ENCODE measurements at regions not wholly inside any gene's neighbourhood (a gene's known extent, or its start where the extent isn't known, plus 50 kb on each side); places are given as distances from the start of the nearest gene placed in this dataset.

DNA sequence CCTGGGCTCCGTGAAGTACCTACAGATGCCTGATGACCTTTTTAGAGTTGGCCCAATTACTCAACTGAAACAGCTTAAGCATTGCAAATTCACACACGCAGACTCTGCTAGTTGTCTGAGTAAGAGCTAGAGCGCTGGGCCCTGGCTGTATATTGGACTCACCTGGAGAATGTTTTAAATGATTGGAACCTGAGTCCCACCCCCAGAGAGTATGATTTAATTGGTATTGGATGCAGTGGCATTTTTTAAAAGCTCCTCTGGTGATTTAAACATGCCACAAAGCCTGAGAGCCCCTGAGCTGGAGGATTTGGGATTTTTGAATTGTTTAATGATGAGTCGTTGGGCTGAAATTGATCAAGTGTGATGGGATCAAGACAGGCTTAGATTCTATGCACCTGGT lies 143.9 kb upstream of the SDK2 start:
- H3K36me3 Mint-ChIP-seq, result no peaks in the 10 kb centered on the region
- CTCF ChIA-PET, result interaction anchor here (0.9 to 2.0 kb wide), 9 partner anchors 9 to 412 kb away, joined by 3 to 12 read pairs (median 3); no protein-coding TSS in a partner anchor
- no peak for DNase-seq (ENCODE audit: low spot score)
- H3K4me3 Mint-ChIP-seq, result no peak overlapping the region
- no peak overlapping the region for H3K27ac Mint-ChIP-seq
- POLR2A ChIA-PET, result no interaction called here
- H3K4me1 Mint-ChIP-seq, result peaks cover 52% of the 10 kb centered on the region
- TF ChIP-seq CBFB (CRISPR knock-in tag; IDR thresholded peaks at IDR 0.05; ENCODE audit: low read depth) (no peak), TEAD1 (CRISPR knock-in tag; IDR thresholded peaks at IDR 0.05) (no peak), NR3C1 (CRISPR knock-in tag; conservative IDR thresholded peaks at IDR 0.05; ENCODE audit: low read depth) (no peak), OVOL2 (CRISPR knock-in tag; IDR thresholded peaks at IDR 0.05; ENCODE audit: borderline replicate concordance) (no peak), GTF2I (CRISPR knock-in tag; conservative IDR thresholded peaks at IDR 0.05) (no peak), ZNF232 (CRISPR knock-in tag; IDR thresholded peaks at IDR 0.05) (no peak), ZNF671 (CRISPR knock-in tag; IDR thresholded peaks at IDR 0.05) (no peak), PRRX2 (CRISPR knock-in tag; IDR thresholded peaks at IDR 0.05) (no peak), RELA (CRISPR knock-in tag; IDR thresholded peaks at IDR 0.05; ENCODE audit: borderline replicate concordance) (no peak), SMAD3 (CRISPR knock-in tag; IDR thresholded peaks at IDR 0.05; ENCODE audit: borderline replicate concordance) (no peak), GABPB1 (CRISPR knock-in tag; IDR thresholded peaks at IDR 0.05) (no peak)
- TF ChIP-seq, protein P1, sequence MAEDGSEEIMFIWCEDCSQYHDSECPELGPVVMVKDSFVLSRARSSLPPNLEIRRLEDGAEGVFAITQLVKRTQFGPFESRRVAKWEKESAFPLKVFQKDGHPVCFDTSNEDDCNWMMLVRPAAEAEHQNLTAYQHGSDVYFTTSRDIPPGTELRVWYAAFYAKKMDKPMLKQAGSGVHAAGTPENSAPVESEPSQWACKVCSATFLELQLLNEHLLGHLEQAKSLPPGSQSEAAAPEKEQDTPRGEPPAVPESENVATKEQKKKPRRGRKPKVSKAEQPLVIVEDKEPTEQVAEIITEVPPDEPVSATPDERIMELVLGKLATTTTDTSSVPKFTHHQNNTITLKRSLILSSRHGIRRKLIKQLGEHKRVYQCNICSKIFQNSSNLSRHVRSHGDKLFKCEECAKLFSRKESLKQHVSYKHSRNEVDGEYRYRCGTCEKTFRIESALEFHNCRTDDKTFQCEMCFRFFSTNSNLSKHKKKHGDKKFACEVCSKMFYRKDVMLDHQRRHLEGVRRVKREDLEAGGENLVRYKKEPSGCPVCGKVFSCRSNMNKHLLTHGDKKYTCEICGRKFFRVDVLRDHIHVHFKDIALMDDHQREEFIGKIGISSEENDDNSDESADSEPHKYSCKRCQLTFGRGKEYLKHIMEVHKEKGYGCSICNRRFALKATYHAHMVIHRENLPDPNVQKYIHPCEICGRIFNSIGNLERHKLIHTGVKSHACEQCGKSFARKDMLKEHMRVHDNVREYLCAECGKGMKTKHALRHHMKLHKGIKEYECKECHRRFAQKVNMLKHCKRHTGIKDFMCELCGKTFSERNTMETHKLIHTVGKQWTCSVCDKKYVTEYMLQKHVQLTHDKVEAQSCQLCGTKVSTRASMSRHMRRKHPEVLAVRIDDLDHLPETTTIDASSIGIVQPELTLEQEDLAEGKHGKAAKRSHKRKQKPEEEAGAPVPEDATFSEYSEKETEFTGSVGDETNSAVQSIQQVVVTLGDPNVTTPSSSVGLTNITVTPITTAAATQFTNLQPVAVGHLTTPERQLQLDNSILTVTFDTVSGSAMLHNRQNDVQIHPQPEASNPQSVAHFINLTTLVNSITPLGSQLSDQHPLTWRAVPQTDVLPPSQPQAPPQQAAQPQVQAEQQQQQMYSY (CRISPR knock-in tag; IDR thresholded peaks at IDR 0.05), result no peak
- TF ChIP-seq, protein P2, sequence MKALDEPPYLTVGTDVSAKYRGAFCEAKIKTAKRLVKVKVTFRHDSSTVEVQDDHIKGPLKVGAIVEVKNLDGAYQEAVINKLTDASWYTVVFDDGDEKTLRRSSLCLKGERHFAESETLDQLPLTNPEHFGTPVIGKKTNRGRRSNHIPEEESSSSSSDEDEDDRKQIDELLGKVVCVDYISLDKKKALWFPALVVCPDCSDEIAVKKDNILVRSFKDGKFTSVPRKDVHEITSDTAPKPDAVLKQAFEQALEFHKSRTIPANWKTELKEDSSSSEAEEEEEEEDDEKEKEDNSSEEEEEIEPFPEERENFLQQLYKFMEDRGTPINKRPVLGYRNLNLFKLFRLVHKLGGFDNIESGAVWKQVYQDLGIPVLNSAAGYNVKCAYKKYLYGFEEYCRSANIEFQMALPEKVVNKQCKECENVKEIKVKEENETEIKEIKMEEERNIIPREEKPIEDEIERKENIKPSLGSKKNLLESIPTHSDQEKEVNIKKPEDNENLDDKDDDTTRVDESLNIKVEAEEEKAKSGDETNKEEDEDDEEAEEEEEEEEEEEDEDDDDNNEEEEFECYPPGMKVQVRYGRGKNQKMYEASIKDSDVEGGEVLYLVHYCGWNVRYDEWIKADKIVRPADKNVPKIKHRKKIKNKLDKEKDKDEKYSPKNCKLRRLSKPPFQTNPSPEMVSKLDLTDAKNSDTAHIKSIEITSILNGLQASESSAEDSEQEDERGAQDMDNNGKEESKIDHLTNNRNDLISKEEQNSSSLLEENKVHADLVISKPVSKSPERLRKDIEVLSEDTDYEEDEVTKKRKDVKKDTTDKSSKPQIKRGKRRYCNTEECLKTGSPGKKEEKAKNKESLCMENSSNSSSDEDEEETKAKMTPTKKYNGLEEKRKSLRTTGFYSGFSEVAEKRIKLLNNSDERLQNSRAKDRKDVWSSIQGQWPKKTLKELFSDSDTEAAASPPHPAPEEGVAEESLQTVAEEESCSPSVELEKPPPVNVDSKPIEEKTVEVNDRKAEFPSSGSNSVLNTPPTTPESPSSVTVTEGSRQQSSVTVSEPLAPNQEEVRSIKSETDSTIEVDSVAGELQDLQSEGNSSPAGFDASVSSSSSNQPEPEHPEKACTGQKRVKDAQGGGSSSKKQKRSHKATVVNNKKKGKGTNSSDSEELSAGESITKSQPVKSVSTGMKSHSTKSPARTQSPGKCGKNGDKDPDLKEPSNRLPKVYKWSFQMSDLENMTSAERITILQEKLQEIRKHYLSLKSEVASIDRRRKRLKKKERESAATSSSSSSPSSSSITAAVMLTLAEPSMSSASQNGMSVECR (CRISPR knock-in tag; IDR thresholded peaks at IDR 0.05; ENCODE audit: borderline replicate concordance), result no peak
- TF ChIP-seq, protein P3, sequence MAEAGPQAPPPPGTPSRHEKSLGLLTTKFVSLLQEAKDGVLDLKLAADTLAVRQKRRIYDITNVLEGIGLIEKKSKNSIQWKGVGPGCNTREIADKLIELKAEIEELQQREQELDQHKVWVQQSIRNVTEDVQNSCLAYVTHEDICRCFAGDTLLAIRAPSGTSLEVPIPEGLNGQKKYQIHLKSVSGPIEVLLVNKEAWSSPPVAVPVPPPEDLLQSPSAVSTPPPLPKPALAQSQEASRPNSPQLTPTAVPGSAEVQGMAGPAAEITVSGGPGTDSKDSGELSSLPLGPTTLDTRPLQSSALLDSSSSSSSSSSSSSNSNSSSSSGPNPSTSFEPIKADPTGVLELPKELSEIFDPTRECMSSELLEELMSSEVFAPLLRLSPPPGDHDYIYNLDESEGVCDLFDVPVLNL (CRISPR knock-in tag; IDR thresholded peaks at IDR 0.05; ENCODE audit: borderline replicate concordance, low read depth), result no peak
- TF ChIP-seq, protein P4, sequence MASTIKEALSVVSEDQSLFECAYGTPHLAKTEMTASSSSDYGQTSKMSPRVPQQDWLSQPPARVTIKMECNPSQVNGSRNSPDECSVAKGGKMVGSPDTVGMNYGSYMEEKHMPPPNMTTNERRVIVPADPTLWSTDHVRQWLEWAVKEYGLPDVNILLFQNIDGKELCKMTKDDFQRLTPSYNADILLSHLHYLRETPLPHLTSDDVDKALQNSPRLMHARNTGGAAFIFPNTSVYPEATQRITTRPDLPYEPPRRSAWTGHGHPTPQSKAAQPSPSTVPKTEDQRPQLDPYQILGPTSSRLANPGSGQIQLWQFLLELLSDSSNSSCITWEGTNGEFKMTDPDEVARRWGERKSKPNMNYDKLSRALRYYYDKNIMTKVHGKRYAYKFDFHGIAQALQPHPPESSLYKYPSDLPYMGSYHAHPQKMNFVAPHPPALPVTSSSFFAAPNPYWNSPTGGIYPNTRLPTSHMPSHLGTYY (CRISPR knock-in tag; IDR thresholded peaks at IDR 0.05), result no peak
- peaks cover 10% of the 10 kb centered on the region; the same call in 1 of the 2 replicates for H3K27me3 Mint-ChIP-seq (ENCODE audit: low read depth)
- no peaks in the 10 kb centered on the region; the same call in 1 of the 2 replicates for H3K9me3 Mint-ChIP-seq
- no peak for ATAC-seq

DNA sequence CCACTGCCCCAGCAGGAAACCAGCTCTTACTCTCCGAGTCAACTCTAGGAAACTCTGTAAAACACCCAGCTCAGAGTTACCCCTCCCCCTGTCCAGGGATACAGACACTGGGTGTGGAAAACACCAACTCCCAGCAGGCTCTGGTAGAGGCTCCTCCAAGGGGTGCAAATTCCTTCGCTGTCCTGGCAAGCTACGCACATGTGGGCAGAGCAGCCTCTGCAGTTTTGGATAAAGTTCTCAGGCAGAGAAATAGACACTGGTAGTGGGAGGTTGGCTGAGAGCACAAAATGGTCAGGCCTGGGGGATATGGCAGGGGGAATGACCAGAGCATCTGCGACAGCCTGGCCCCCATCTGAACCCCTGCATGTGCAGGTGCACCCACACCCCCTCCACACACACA lies 146.9 kb upstream of the SDK2 start:
- Mint-ChIP-seq H3K27ac (no peak overlapping the region), H3K4me3 (no peak overlapping the region), H3K36me3 (no peaks in the 10 kb centered on the region), H3K27me3 (ENCODE audit: low read depth) (peaks cover 10% of the 10 kb centered on the region; the same call in 1 of the 2 replicates), H3K4me1 (peaks cover 39% of the 10 kb centered on the region), H3K9me3 (no peaks in the 10 kb centered on the region; the same call in 1 of the 2 replicates)
- DNase-seq (ENCODE audit: low spot score) (no peak), ATAC-seq (no peak)
- CTCF ChIA-PET, result interaction anchor here (1.0 to 1.3 kb wide), 3 partner anchors 9 to 31 kb away, joined by 3 read pairs; no protein-coding TSS in a partner anchor
- POLR2A ChIA-PET, result interaction anchor here (0.5 kb wide), 1 partner anchor 57 kb away, joined by 3 read pairs; no protein-coding TSS in a partner anchor
- TF ChIP-seq FOXP1 (CRISPR knock-in tag; IDR thresholded peaks at IDR 0.05; ENCODE audit: borderline replicate concordance), result no peak
- no peak for TF ChIP-seq MYBL2 (CRISPR knock-in tag; IDR thresholded peaks at IDR 0.05)
- no peak for TF ChIP-seq TEAD4 (CRISPR knock-in tag; IDR thresholded peaks at IDR 0.05)
- no peak for TF ChIP-seq ZNF232 (CRISPR knock-in tag; IDR thresholded peaks at IDR 0.05)
- TF ChIP-seq, protein P5, sequence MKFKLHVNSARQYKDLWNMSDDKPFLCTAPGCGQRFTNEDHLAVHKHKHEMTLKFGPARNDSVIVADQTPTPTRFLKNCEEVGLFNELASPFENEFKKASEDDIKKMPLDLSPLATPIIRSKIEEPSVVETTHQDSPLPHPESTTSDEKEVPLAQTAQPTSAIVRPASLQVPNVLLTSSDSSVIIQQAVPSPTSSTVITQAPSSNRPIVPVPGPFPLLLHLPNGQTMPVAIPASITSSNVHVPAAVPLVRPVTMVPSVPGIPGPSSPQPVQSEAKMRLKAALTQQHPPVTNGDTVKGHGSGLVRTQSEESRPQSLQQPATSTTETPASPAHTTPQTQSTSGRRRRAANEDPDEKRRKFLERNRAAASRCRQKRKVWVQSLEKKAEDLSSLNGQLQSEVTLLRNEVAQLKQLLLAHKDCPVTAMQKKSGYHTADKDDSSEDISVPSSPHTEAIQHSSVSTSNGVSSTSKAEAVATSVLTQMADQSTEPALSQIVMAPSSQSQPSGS (CRISPR knock-in tag; IDR thresholded peaks at IDR 0.05; ENCODE audit: borderline replicate concordance, low read depth), result no peak
- TF ChIP-seq, protein P6, sequence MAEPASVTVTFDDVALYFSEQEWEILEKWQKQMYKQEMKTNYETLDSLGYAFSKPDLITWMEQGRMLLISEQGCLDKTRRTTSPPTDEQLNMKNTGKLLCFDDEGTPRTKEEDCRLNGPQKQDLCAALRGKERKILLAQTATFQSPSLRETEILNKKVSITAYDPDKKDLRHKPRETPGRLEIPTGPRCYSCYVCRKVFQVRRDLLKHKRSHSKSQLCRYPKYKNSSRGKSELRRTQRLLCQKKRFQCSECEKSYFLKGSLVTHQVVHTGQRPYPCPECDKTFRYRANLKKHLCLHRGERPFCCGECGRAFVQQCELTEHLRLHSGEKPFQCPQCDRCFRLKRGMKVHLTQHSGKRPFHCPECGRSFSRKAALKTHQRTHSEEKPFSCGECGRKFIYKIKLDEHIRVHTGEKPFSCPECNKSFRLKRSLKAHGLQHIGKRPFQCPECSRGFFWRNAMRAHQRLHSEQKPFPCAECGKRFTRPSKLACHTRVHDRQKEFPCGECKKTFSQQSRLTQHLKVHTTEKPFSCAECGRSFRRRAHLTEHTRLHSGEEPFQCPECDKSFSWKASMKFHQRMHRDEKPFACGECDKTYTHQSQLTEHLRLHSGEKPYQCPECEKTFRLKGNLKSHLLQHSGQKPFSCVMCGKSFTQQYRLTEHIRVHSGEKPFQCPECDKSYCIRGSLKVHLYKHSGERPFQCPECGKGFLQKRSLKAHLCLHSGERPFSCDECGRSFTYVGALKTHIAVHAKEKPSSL (CRISPR knock-in tag; conservative IDR thresholded peaks at IDR 0.05), result no peak
